Suprapubic skin (tissue), 4 donors: ENCODE measurements at regions not wholly inside any gene's neighbourhood (a gene's known extent, or its start where the extent isn't known, plus 50 kb on each side); places are given as distances from the start of the nearest gene placed in this dataset.

ENCODE experiments used
- DNase-seq, 2 donors: peaks; one replicate each; pipeline ENCODE4 v3.0.0-alpha.2; 2019; ENCODE audit warnings: low spot score in 2 of 2
- H3K27ac ChIP-seq: fragments of 200-600 bp; sonication (generic); one replicate; pipeline ENCODE4 v1.5.1; 2019
- H3K27me3 ChIP-seq: fragments of 200-600 bp; sonication (generic); one replicate; pipeline ENCODE4 v1.5.1; 2019
- H3K36me3 ChIP-seq: fragments of 200-600 bp; sonication (generic); one replicate; pipeline ENCODE4 v1.5.1; 2019
- H3K4me1 ChIP-seq: fragments of 200-600 bp; sonication (generic); one replicate; pipeline ENCODE4 v1.5.1; 2019
- H3K4me3 ChIP-seq: fragments of 200-600 bp; sonication (generic); one replicate; pipeline ENCODE4 v1.5.1; 2019; ENCODE audit warnings: mild to moderate bottlenecking
- H3K9me3 ChIP-seq: fragments of 200-600 bp; sonication (generic); one replicate; pipeline ENCODE4 v1.5.1; 2019
- CTCF ChIP-seq, 2 donors: fragments of 200-600 bp in 1 of 2; fragments of 450-650 bp in 1 of 2; sonication (generic) in 1 of 2; IDR thresholded peaks; one replicate each; pipeline ENCODE4 v1.5.1; 2016 to 2019; ENCODE audit warnings: antibody characterized with exemption in 2 of 2, mild to moderate bottlenecking in 1 of 2, moderate library complexity in 1 of 2
- EP300 ChIP-seq: sonication (generic); formaldehyde crosslinking; IDR thresholded peaks from one replicate; pipeline ENCODE4 v1.6.1; 2017; ENCODE audit warnings: antibody characterized with exemption
- POLR2A ChIP-seq, 2 donors: fragments of 450-650 bp; IDR thresholded peaks; one replicate each; pipeline ENCODE4 v1.6.1; 2017; ENCODE audit warnings: antibody characterized with exemption in 2 of 2, mild to moderate bottlenecking in 2 of 2, moderate library complexity in 2 of 2
- POLR2AphosphoS5 ChIP-seq, 3 donors: sonication (generic); formaldehyde crosslinking; IDR thresholded peaks; one replicate each; pipeline ENCODE4 v1.6.1; 2017; ENCODE audit warnings: antibody characterized with exemption in 3 of 3
- WGBS: methylation state at CpG from one replicate; pipeline ENCODE4 v1.1.5; 2018; 5-methylcytosine and 5-hydroxymethylcytosine counted together

- Histone ChIP-seq H3K27ac (peak overlapping the region; percentile 80), H3K9me3 (no peaks in the 10 kb centered on the region), H3K4me1 (peaks cover 46% of the 10 kb centered on the region), H3K27me3 (no peaks in the 10 kb centered on the region), H3K4me3 (no peak overlapping the region), H3K36me3 (no peaks in the 10 kb centered on the region)
- TF ChIP-seq POLR2A (IDR thresholded peaks at IDR 0.05): no peak
- TF ChIP-seq POLR2AphosphoS5 (IDR thresholded peaks at IDR 0.05): no peak
- TF ChIP-seq EP300: no peak
- no peak for TF ChIP-seq CTCF (IDR thresholded peaks at IDR 0.05)
- 13% methylated on average over 3 of the region's 3 CpGs for WGBS
- DNase-seq: no peak
These were observed 337.6 kb upstream of the SNX7 start for GRCh38 chr1:98323906-98324358.

GRCh38 chr1:98323388-98323787 lies 338.1 kb upstream of the SNX7 start:
- Histone ChIP-seq H3K27me3 (no peaks in the 10 kb centered on the region), H3K4me3 (no peak overlapping the region), H3K4me1 (peaks cover 46% of the 10 kb centered on the region), H3K9me3 (no peaks in the 10 kb centered on the region), H3K27ac (peak overlapping the region; percentile 80), H3K36me3 (no peaks in the 10 kb centered on the region)
- no peak for DNase-seq
- TF ChIP-seq POLR2A (IDR thresholded peaks at IDR 0.05) (no peak), POLR2AphosphoS5 (IDR thresholded peaks at IDR 0.05) (peak in 1 of 3 donors; percentile 57)

GRCh38 chr1:98322966-98323365 lies 338.6 kb upstream of the SNX7 start:
- no peak for DNase-seq
- Histone ChIP-seq H3K36me3 (no peaks in the 10 kb centered on the region), H3K9me3 (no peaks in the 10 kb centered on the region), H3K27ac (peak overlapping the region; percentile 80), H3K4me3 (no peak overlapping the region), H3K4me1 (peaks cover 46% of the 10 kb centered on the region), H3K27me3 (no peaks in the 10 kb centered on the region)
- TF ChIP-seq CTCF (IDR thresholded peaks at IDR 0.05) (no peak), EP300 (no peak), POLR2A (IDR thresholded peaks at IDR 0.05) (no peak), POLR2AphosphoS5 (IDR thresholded peaks at IDR 0.05) (no peak)
- 57% methylated on average over 1 of the region's 1 CpG for WGBS

GRCh38 chr1:98322086-98322485 lies 339.4 kb upstream of the SNX7 start:
- 87% methylated on average over 1 of the region's 1 CpG for WGBS
- no peak for DNase-seq
- Histone ChIP-seq H3K36me3 (no peaks in the 10 kb centered on the region), H3K27me3 (no peaks in the 10 kb centered on the region), H3K9me3 (no peaks in the 10 kb centered on the region), H3K4me3 (no peak overlapping the region), H3K4me1 (peaks cover 40% of the 10 kb centered on the region), H3K27ac (no peak overlapping the region)
- no peak for TF ChIP-seq CTCF (IDR thresholded peaks at IDR 0.05)
- no peak for TF ChIP-seq EP300
- TF ChIP-seq POLR2AphosphoS5 (IDR thresholded peaks at IDR 0.05): no peak
- TF ChIP-seq POLR2A (IDR thresholded peaks at IDR 0.05): no peak

GRCh38 chr1:98321191-98321590 lies 340.3 kb upstream of the SNX7 start:
- TF ChIP-seq EP300: no peak
- no peak for TF ChIP-seq POLR2A (IDR thresholded peaks at IDR 0.05)
- TF ChIP-seq CTCF (IDR thresholded peaks at IDR 0.05): no peak
- TF ChIP-seq POLR2AphosphoS5 (IDR thresholded peaks at IDR 0.05): no peak
- peaks cover 33% of the 10 kb centered on the region for H3K4me1 ChIP-seq
- H3K27me3 ChIP-seq: no peaks in the 10 kb centered on the region
- no peaks in the 10 kb centered on the region for H3K9me3 ChIP-seq
- H3K36me3 ChIP-seq: no peaks in the 10 kb centered on the region
- no peak overlapping the region for H3K4me3 ChIP-seq
- 100% methylated on average over 2 of the region's 2 CpGs for WGBS
- DNase-seq: no peak
- no peak overlapping the region for H3K27ac ChIP-seq

- Histone ChIP-seq H3K4me1 (peaks cover 15% of the 10 kb centered on the region), H3K27ac (no peak overlapping the region), H3K27me3 (no peaks in the 10 kb centered on the region), H3K4me3 (no peak overlapping the region), H3K9me3 (no peaks in the 10 kb centered on the region), H3K36me3 (no peaks in the 10 kb centered on the region)
- DNase-seq: no peak
- TF ChIP-seq POLR2A (IDR thresholded peaks at IDR 0.05): no peak
- 64% methylated on average over 2 of the region's 2 CpGs for WGBS
These were observed 345.1 kb upstream of the SNX7 start for GRCh38 chr1:98316286-98316905.
